Neural progenitor cell (in vitro differentiated cells): ENCODE measurements at regions not wholly inside any gene's neighbourhood (a gene's known extent, or its start where the extent isn't known, plus 50 kb on each side); places are given as distances from the start of the nearest gene placed in this dataset.

Experiments
- EZH2 ChIP-seq: fragments of 200-600 bp; sonication (generic); IDR thresholded peaks from 2 replicates; pipeline ENCODE4 v1.6.1; 2017; ENCODE audit warnings: antibody characterized with exemption, mild to moderate bottlenecking, moderate library complexity
- EZH2phosphoT487 ChIP-seq: fragments of 200-600 bp; sonication (generic); IDR thresholded peaks from 2 replicates; pipeline ENCODE4 v1.6.1; 2017; ENCODE audit warnings: antibody characterized with exemption
- TF ChIP-seq, protein P1 (sequence below): fragments of 200-600 bp; sonication (generic); IDR thresholded peaks from 2 replicates; pipeline ENCODE4 v1.5.1; 2017; ENCODE audit warnings: antibody characterized with exemption, mild to moderate bottlenecking

GRCh38 chr2:184304006-184304405 is 294.3 kb upstream of the ZNF804A start:
- TF ChIP-seq, protein P1, sequence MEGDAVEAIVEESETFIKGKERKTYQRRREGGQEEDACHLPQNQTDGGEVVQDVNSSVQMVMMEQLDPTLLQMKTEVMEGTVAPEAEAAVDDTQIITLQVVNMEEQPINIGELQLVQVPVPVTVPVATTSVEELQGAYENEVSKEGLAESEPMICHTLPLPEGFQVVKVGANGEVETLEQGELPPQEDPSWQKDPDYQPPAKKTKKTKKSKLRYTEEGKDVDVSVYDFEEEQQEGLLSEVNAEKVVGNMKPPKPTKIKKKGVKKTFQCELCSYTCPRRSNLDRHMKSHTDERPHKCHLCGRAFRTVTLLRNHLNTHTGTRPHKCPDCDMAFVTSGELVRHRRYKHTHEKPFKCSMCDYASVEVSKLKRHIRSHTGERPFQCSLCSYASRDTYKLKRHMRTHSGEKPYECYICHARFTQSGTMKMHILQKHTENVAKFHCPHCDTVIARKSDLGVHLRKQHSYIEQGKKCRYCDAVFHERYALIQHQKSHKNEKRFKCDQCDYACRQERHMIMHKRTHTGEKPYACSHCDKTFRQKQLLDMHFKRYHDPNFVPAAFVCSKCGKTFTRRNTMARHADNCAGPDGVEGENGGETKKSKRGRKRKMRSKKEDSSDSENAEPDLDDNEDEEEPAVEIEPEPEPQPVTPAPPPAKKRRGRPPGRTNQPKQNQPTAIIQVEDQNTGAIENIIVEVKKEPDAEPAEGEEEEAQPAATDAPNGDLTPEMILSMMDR: no peak
- TF ChIP-seq EZH2 (no peak), EZH2phosphoT487 (no peak)
